Neuronal stem cell (in vitro differentiated cells): ENCODE measurements at regions not wholly inside any gene's neighbourhood (a gene's known extent, or its start where the extent isn't known, plus 50 kb on each side); places are given as distances from the start of the nearest gene placed in this dataset.
A peak's percentile ranks its signal among the peaks of the same experiment; 100 is the strongest.

Experiments used
- DNase-seq: peaks from one replicate; pipeline ENCODE4 v3.0.0-alpha.2; 2013; ENCODE audit warnings: low spot score
- H2AFZ ChIP-seq: one replicate; pipeline ENCODE4 v1.6.1; 2013; ENCODE audit warnings: mild to moderate bottlenecking, low read length, inconsistent platforms
- H2AK5ac ChIP-seq: 2 replicates; pipeline ENCODE4 v1.6.1; 2013; ENCODE audit warnings: low read depth, mild to moderate bottlenecking, inconsistent platforms, low read length, moderate library complexity, mixed read lengths
- H2BK120ac ChIP-seq: 2 replicates; pipeline ENCODE4 v1.6.1; 2013; ENCODE audit warnings: low read depth, mild to moderate bottlenecking, inconsistent platforms, low read length, moderate library complexity, mixed read lengths
- H2BK12ac ChIP-seq: one replicate; pipeline ENCODE4 v1.6.1; 2013; ENCODE audit warnings: low read length, inconsistent platforms
- H2BK15ac ChIP-seq: 2 replicates; pipeline ENCODE4 v1.6.1; 2013; ENCODE audit warnings: mild to moderate bottlenecking, low read length, inconsistent platforms, mixed read lengths
- H2BK5ac ChIP-seq: one replicate; pipeline ENCODE4 v1.6.1; 2013; ENCODE audit warnings: inconsistent platforms, mild to moderate bottlenecking, low read length, moderate library complexity
- H3K14ac ChIP-seq: one replicate; pipeline ENCODE4 v1.6.1; 2013; ENCODE audit warnings: low read length, inconsistent platforms
- H3K18ac ChIP-seq: 2 replicates; pipeline ENCODE4 v1.6.1; 2013; ENCODE audit warnings: low read length, inconsistent platforms
- H3K23ac ChIP-seq: 2 replicates; pipeline ENCODE4 v1.6.1; 2013; ENCODE audit warnings: low read depth, mild to moderate bottlenecking, mixed read lengths, low read length, inconsistent platforms; ENCODE audit not compliant: poor library complexity
- H3K27ac ChIP-seq: replicated peaks from 3 replicates; pipeline ENCODE4 v1.5.1; 2013; ENCODE audit warnings: low read length, inconsistent platforms
- H3K27me3 ChIP-seq, 3 experiments: 2 replicates each; pipeline ENCODE4 v1.6.1; 2013; ENCODE audit warnings: low read length in 3 of 3, mild to moderate bottlenecking in 2 of 3, inconsistent platforms in 1 of 3, low read depth in 1 of 3, mixed read lengths in 1 of 3, moderate library complexity in 1 of 3; ENCODE audit not compliant: control insufficient read depth in 3 of 3, insufficient read depth in 3 of 3
- H3K36me3 ChIP-seq, 2 donors: replicated peaks in 1 of 2; 2 replicates each; pipeline ENCODE4 v1.6.1; 2013; ENCODE audit warnings: low read length in 2 of 2; ENCODE audit not compliant: control insufficient read depth in 2 of 2, insufficient read depth in 2 of 2
- H3K4ac ChIP-seq: 2 replicates; pipeline ENCODE4 v1.6.1; 2013; ENCODE audit warnings: inconsistent platforms, mild to moderate bottlenecking, low read length, moderate library complexity
- H3K4me1 ChIP-seq, 2 donors: 1 replicate in 1 of 2; 2 replicates in 1 of 2; pipeline ENCODE4 v1.6.1; 2013; ENCODE audit warnings: low read length in 2 of 2, low read depth in 1 of 2; ENCODE audit not compliant: control insufficient read depth in 2 of 2, insufficient read depth in 1 of 2
- H3K4me2 ChIP-seq: one replicate; pipeline ENCODE4 v1.6.1; 2013; ENCODE audit warnings: mild to moderate bottlenecking, low read length, inconsistent platforms; ENCODE audit not compliant: insufficient read depth, poor library complexity, severe bottlenecking
- H3K4me3 ChIP-seq, 2 donors: 2 replicates each; pipeline ENCODE4 v1.5.1; 2013; ENCODE audit warnings: low read length in 2 of 2, mild to moderate bottlenecking in 2 of 2, inconsistent platforms in 1 of 2, moderate library complexity in 1 of 2
- H3K79me1 ChIP-seq: one replicate; pipeline ENCODE4 v1.6.1; 2013; ENCODE audit warnings: low read depth, mild to moderate bottlenecking, inconsistent platforms, low read length, moderate library complexity
- H3K9ac ChIP-seq: one replicate; pipeline ENCODE4 v1.6.1; 2013; ENCODE audit warnings: mild to moderate bottlenecking, low read depth, low read length, inconsistent platforms; ENCODE audit not compliant: poor library complexity
- H3K9me3 ChIP-seq, 2 donors: replicated peaks in 1 of 2; 2 replicates each; pipeline versions ENCODE3 to v1.6.1; 2013; ENCODE audit warnings: low read length in 2 of 2, mild to moderate bottlenecking in 2 of 2, inconsistent platforms in 1 of 2, low read depth in 1 of 2, mixed read lengths in 1 of 2, moderate library complexity in 1 of 2; ENCODE audit not compliant: control insufficient read depth in 2 of 2, insufficient read depth in 1 of 2
- H4K8ac ChIP-seq: one replicate; pipeline ENCODE4 v1.6.1; 2013; ENCODE audit warnings: low read depth, mild to moderate bottlenecking, inconsistent platforms, low read length, moderate library complexity
- H4K91ac ChIP-seq: one replicate; pipeline ENCODE4 v1.6.1; 2013; ENCODE audit warnings: low read length, low read depth, mild to moderate bottlenecking, inconsistent platforms; ENCODE audit not compliant: poor library complexity
- WGBS, 2 donors: extraction: QIAGEN DNeasy Blood & Tissue Kit; methylation state at CpG; one replicate each; pipeline ENCODE4 v1.1.7; 2013; ENCODE audit warnings: missing lambda C conversion rate in 2 of 2, mixed read lengths in 1 of 2; ENCODE audit not compliant: insufficient read length in 2 of 2, insufficient replicate concordance in 1 of 2; ENCODE audit errors: extremely low coverage in 2 of 2; 5-methylcytosine and 5-hydroxymethylcytosine counted together

DNA sequence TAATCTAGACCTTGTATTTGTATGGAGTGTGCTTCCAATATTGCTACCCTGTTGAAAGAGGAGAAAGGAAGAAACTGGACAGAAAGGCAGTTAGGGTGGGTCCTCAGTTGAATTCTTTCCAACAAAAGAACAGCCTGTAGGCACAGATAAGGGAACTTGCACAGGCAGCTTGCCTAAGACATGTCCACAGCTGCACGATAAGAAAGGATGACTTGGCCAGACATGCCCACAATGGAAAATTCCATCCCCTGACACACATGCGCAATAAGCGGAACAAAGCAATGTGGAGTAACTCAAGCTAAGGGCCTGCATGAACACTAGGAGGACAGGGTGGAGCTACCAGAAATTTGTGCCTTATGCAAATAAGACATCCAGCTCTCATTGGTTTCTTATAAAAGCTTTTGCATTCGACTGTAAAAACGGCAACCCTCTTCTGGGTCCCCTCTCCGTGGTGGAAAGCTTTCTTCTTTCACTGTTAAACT lies 1084.7 kb upstream of the NXPH2 start:
- Histone ChIP-seq H2BK12ac (no peak overlapping the region), H3K23ac (no peak overlapping the region), H3K4me1 (no peaks in the 10 kb centered on the region), H3K4me2 (no peak overlapping the region), H3K79me1 (no peaks in the 10 kb centered on the region), H3K9ac (no peak overlapping the region), H2BK15ac (no peak overlapping the region), H3K4me3 (no peak overlapping the region), H3K18ac (no peak overlapping the region), H4K8ac (no peak overlapping the region), H2AFZ (peak overlapping the region; percentile 24), H3K14ac (no peak overlapping the region), H3K36me3 (no peaks in the 10 kb centered on the region), H4K91ac (no peak overlapping the region), H2AK5ac (no peak overlapping the region), H2BK5ac (no peak overlapping the region), H3K27me3 (no peaks in the 10 kb centered on the region), H3K9me3 (peaks cover 5 to 6% of the 10 kb centered on the region in 2 donors), H3K27ac (no peak overlapping the region), H3K4ac (no peak overlapping the region), H2BK120ac (no peak overlapping the region)
- no peak for DNase-seq
- WGBS, 2 donors, result no CpG with 5 or more reads among the region's 6 CpGs

DNA sequence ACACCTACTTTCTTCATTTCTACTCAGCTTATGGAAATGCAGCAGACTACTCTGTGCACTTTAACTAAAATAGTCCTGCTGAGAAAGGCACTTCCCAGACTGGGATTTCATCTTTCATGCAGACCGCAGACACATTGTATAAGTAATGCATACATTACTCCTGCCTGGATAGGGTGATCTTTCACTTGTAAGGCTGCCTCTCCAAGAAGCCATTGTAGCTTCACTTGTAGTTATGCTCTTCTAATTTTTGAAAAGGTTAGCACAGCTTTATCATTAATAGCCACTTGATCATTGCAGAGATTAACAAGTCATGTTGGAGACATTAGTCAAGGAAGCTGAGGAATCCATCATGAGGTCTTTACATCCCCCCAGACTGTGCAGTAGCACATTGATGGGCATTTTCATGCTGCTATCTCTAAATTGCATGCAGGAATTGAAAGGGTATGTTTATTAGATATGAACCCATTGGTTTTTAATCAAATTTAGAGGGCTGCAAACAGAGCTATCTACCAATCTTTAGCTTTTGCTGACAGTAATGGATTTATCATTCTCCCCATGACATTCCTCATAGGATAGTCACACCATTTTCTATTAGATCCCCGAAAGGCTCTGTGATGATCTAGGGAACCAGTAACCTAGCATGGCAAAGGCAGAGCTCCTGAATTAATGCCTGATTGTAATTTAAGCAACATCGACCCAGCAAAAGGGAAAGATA lies 1074.7 kb upstream of the NXPH2 start:
- Histone ChIP-seq H3K79me1 (no peaks in the 10 kb centered on the region), H3K4me2 (no peak overlapping the region), H3K36me3 (no peaks in the 10 kb centered on the region), H3K27me3 (no peaks in the 10 kb centered on the region), H4K91ac (no peak overlapping the region), H2BK120ac (no peak overlapping the region), H2BK5ac (no peak overlapping the region), H2AK5ac (no peak overlapping the region), H3K9ac (no peak overlapping the region), H2AFZ (no peak overlapping the region), H3K4ac (no peak overlapping the region), H2BK15ac (no peak overlapping the region), H3K4me3 (no peak overlapping the region), H2BK12ac (no peak overlapping the region), H3K4me1 (no peaks in the 10 kb centered on the region), H4K8ac (no peak overlapping the region), H3K27ac (no peak overlapping the region), H3K9me3 (no peaks in the 10 kb centered on the region), H3K23ac (no peak overlapping the region), H3K18ac (no peak overlapping the region), H3K14ac (no peak overlapping the region)
- no peak for DNase-seq
- WGBS, 2 donors, result no CpG with 5 or more reads among the region's 3 CpGs

- no peaks in the 10 kb centered on the region for H3K4me1 ChIP-seq
- no peaks in the 10 kb centered on the region for H3K9me3 ChIP-seq
- no peak overlapping the region for H2BK15ac ChIP-seq
- H3K14ac ChIP-seq, result no peak overlapping the region
- H3K79me1 ChIP-seq, result no peaks in the 10 kb centered on the region
- no peak overlapping the region for H4K91ac ChIP-seq
- no peak overlapping the region for H2BK5ac ChIP-seq
- H3K23ac ChIP-seq, result no peak overlapping the region
- no CpG with 5 or more reads among the region's 1 CpG for WGBS, 2 donors
- no peak overlapping the region for H3K18ac ChIP-seq
- H3K36me3 ChIP-seq, result no peaks in the 10 kb centered on the region
- no peak overlapping the region for H4K8ac ChIP-seq
- no peak overlapping the region for H3K4ac ChIP-seq
- no peak overlapping the region for H2BK12ac ChIP-seq
- no peak overlapping the region for H3K27ac ChIP-seq
- no peak overlapping the region for H2BK120ac ChIP-seq
- no peak for DNase-seq
- H3K4me3 ChIP-seq, result no peak overlapping the region
- H2AFZ ChIP-seq, result no peak overlapping the region
- no peak overlapping the region for H3K4me2 ChIP-seq
- no peak overlapping the region for H3K9ac ChIP-seq
- no peaks in the 10 kb centered on the region for H3K27me3 ChIP-seq
- no peak overlapping the region for H2AK5ac ChIP-seq
Measured at GRCh38 chr2:139850254-139850890, 1070.2 kb upstream of the NXPH2 start.

DNA sequence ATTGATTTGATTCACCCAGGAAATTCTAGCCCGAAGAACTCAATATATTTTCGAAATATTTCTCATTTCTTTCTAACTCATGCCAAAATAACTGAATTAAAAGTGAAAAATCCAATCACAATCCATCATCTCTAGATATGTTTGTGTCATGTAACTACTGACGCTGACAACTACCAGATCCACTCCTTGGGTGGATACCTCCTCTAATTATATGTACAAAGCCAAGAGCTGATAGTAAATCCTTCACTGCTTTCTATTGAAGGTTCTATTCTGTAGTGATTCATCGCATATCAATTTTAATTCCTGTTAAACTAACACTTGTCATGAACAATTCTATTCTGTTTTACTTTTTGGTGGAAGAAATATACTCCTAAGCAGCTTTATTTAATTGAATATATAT lies 1056.6 kb upstream of the NXPH2 start:
- Histone ChIP-seq H2BK120ac (no peak overlapping the region), H2BK15ac (no peak overlapping the region), H3K4me1 (no peaks in the 10 kb centered on the region), H3K23ac (no peak overlapping the region), H3K9me3 (no peaks in the 10 kb centered on the region), H3K14ac (no peak overlapping the region), H3K27ac (no peak overlapping the region), H3K36me3 (no peaks in the 10 kb centered on the region), H2BK5ac (no peak overlapping the region), H3K9ac (no peak overlapping the region), H3K18ac (no peak overlapping the region), H2BK12ac (no peak overlapping the region), H3K27me3 (no peaks in the 10 kb centered on the region), H4K91ac (no peak overlapping the region), H2AFZ (no peak overlapping the region), H3K79me1 (no peaks in the 10 kb centered on the region), H2AK5ac (no peak overlapping the region), H3K4me2 (no peak overlapping the region), H3K4ac (no peak overlapping the region), H3K4me3 (no peak overlapping the region), H4K8ac (no peak overlapping the region)
- DNase-seq, result no peak
- WGBS, 2 donors, result no CpG with 5 or more reads among the region's 4 CpGs
